ENCODE measurements at regions not wholly inside any gene's neighbourhood (a gene's known extent, or its start where the extent isn't known, plus 50 kb on each side); places are given as distances from the start of the nearest gene placed in this dataset.

- Histone ChIP-seq H3K36me3 (no peaks in the 10 kb centered on the region), H3K4me3 (no peak overlapping the region), H3K27me3 (no peaks in the 10 kb centered on the region), H3K9me3 (no peaks in the 10 kb centered on the region)
- no peak for DNase-seq
Measured at GRCh38 chr3:6709178-6709577, 151.7 kb upstream of the GRM7 start.

GRCh38 chr3:6714962-6715361 is 146.0 kb upstream of the GRM7 start:
- Histone ChIP-seq H3K9me3 (no peaks in the 10 kb centered on the region), H3K27me3 (no peaks in the 10 kb centered on the region), H3K36me3 (no peaks in the 10 kb centered on the region), H3K4me3 (no peak overlapping the region)
- DNase-seq, result no peak

- H3K9me3 ChIP-seq, result no peaks in the 10 kb centered on the region
- H3K27me3 ChIP-seq, result no peaks in the 10 kb centered on the region
- no peak overlapping the region for H3K4me3 ChIP-seq
- no peak for DNase-seq
- no peaks in the 10 kb centered on the region for H3K36me3 ChIP-seq
Measured at GRCh38 chr3:6716420-6716819, 144.5 kb upstream of the GRM7 start.

GRCh38 chr3:6717026-6717943 is 143.6 kb upstream of the GRM7 start:
- H3K27me3 ChIP-seq, result no peaks in the 10 kb centered on the region
- H3K9me3 ChIP-seq, result no peaks in the 10 kb centered on the region
- no peak overlapping the region for H3K4me3 ChIP-seq
- H3K36me3 ChIP-seq, result no peaks in the 10 kb centered on the region
- no peak for DNase-seq

GRCh38 chr3:6719999-6720398 is 140.9 kb upstream of the GRM7 start:
- no peaks in the 10 kb centered on the region for H3K27me3 ChIP-seq
- no peak for DNase-seq
- H3K9me3 ChIP-seq, result no peaks in the 10 kb centered on the region
- H3K4me3 ChIP-seq, result no peak overlapping the region
- no peaks in the 10 kb centered on the region for H3K36me3 ChIP-seq

- H3K27me3 ChIP-seq, result no peaks in the 10 kb centered on the region
- no peak for DNase-seq
- no peaks in the 10 kb centered on the region for H3K36me3 ChIP-seq
- H3K4me3 ChIP-seq, result no peak overlapping the region
- H3K9me3 ChIP-seq, result no peaks in the 10 kb centered on the region
Measured at GRCh38 chr3:6721491-6721890, 139.4 kb upstream of the GRM7 start.

GRCh38 chr3:6723205-6723604 is 137.7 kb upstream of the GRM7 start:
- Histone ChIP-seq H3K4me3 (no peak overlapping the region), H3K9me3 (no peaks in the 10 kb centered on the region), H3K27me3 (no peaks in the 10 kb centered on the region), H3K36me3 (no peaks in the 10 kb centered on the region)
- no peak for DNase-seq

- Histone ChIP-seq H3K9me3 (no peaks in the 10 kb centered on the region), H3K36me3 (no peaks in the 10 kb centered on the region), H3K27me3 (no peaks in the 10 kb centered on the region), H3K4me3 (no peak overlapping the region)
- no peak for DNase-seq
Measured at GRCh38 chr3:6726811-6727210, 134.1 kb upstream of the GRM7 start.

- no peaks in the 10 kb centered on the region for H3K9me3 ChIP-seq
- no peaks in the 10 kb centered on the region for H3K27me3 ChIP-seq
- H3K4me3 ChIP-seq, result no peak overlapping the region
- H3K36me3 ChIP-seq, result no peaks in the 10 kb centered on the region
- DNase-seq, result no peak
Measured at GRCh38 chr3:6732807-6733206, 128.1 kb upstream of the GRM7 start.

- no peaks in the 10 kb centered on the region for H3K36me3 ChIP-seq
- H3K27me3 ChIP-seq, result no peaks in the 10 kb centered on the region
- H3K4me3 ChIP-seq, result no peak overlapping the region
- DNase-seq, result no peak
- no peaks in the 10 kb centered on the region for H3K9me3 ChIP-seq
Measured at GRCh38 chr3:6733699-6734394, 127.1 kb upstream of the GRM7 start.

GRCh38 chr3:6734395-6734746 is 126.5 kb upstream of the GRM7 start:
- no peak overlapping the region for H3K4me3 ChIP-seq
- no peaks in the 10 kb centered on the region for H3K9me3 ChIP-seq
- H3K36me3 ChIP-seq, result no peaks in the 10 kb centered on the region
- DNase-seq, result no peak
- H3K27me3 ChIP-seq, result no peaks in the 10 kb centered on the region

GRCh38 chr3:6736836-6737629 is 123.9 kb upstream of the GRM7 start:
- DNase-seq, result no peak
- no peaks in the 10 kb centered on the region for H3K27me3 ChIP-seq
- H3K4me3 ChIP-seq, result no peak overlapping the region
- H3K36me3 ChIP-seq, result no peaks in the 10 kb centered on the region
- no peaks in the 10 kb centered on the region for H3K9me3 ChIP-seq

- no peak overlapping the region for H3K4me3 ChIP-seq
- no peaks in the 10 kb centered on the region for H3K36me3 ChIP-seq
- H3K27me3 ChIP-seq, result no peaks in the 10 kb centered on the region
- DNase-seq, result no peak
- no peaks in the 10 kb centered on the region for H3K9me3 ChIP-seq
Measured at GRCh38 chr3:6737630-6738029, 123.3 kb upstream of the GRM7 start.

- no peaks in the 10 kb centered on the region for H3K9me3 ChIP-seq
- no peak for DNase-seq
- H3K4me3 ChIP-seq, result no peak overlapping the region
- no peaks in the 10 kb centered on the region for H3K36me3 ChIP-seq
- no peaks in the 10 kb centered on the region for H3K27me3 ChIP-seq
Measured at GRCh38 chr3:6739288-6739687, 121.6 kb upstream of the GRM7 start.

GRCh38 chr3:6743067-6743720 is 117.7 kb upstream of the GRM7 start:
- no peak for DNase-seq
- Histone ChIP-seq H3K36me3 (no peaks in the 10 kb centered on the region), H3K9me3 (no peaks in the 10 kb centered on the region), H3K4me3 (no peak overlapping the region), H3K27me3 (no peaks in the 10 kb centered on the region)

GRCh38 chr3:6746443-6746842 is 114.5 kb upstream of the GRM7 start:
- Histone ChIP-seq H3K27me3 (no peaks in the 10 kb centered on the region), H3K36me3 (no peaks in the 10 kb centered on the region), H3K4me3 (no peak overlapping the region), H3K9me3 (no peaks in the 10 kb centered on the region)
- no peak for DNase-seq

- Histone ChIP-seq H3K36me3 (no peaks in the 10 kb centered on the region), H3K27me3 (no peaks in the 10 kb centered on the region), H3K4me3 (no peak overlapping the region), H3K9me3 (no peaks in the 10 kb centered on the region)
- no peak for DNase-seq
Measured at GRCh38 chr3:6747017-6747416, 113.9 kb upstream of the GRM7 start.

Measured in MG63 (cell line).